Ovary (tissue), 3 donors: ENCODE measurements at regions not wholly inside any gene's neighbourhood (a gene's known extent, or its start where the extent isn't known, plus 50 kb on each side); places are given as distances from the start of the nearest gene placed in this dataset.
"Not testable (repeated sequence)": the region's sequence is repeated elsewhere in the genome, so short reads cannot be mapped to it uniquely, and the experiment has no call there.

ENCODE experiments used
- CTCF ChIP-seq, 3 donors: fragments of 450-650 bp in 2 of 3; fragments of 200-600 bp in 1 of 3; IDR thresholded peaks; one replicate each; pipeline versions ENCODE4 v1.5.1 to v1.8.0; 2016 to 2022; ENCODE audit warnings: antibody characterized with exemption in 3 of 3, mild to moderate bottlenecking in 1 of 3
- EP300 ChIP-seq: sonication (generic); formaldehyde crosslinking; IDR thresholded peaks from one replicate; pipeline ENCODE4 v1.6.1; 2017; ENCODE audit warnings: antibody characterized with exemption
- POLR2A ChIP-seq: fragments of 450-650 bp; IDR thresholded peaks from one replicate; pipeline ENCODE4 v1.6.1; 2017; ENCODE audit warnings: antibody characterized with exemption, mild to moderate bottlenecking, moderate library complexity
- donor health status: DM: no; HTN: no; CAD: no.

GRCh38 chr4:116112861-116113260 is 972.5 kb downstream of the TRAM1L1 start:
- not testable (repeated sequence) for TF ChIP-seq CTCF (IDR thresholded peaks at IDR 0.05); POLR2A; EP300
